ENCODE measurements at regions not wholly inside any gene's neighbourhood (a gene's known extent, or its start where the extent isn't known, plus 50 kb on each side); places are given as distances from the start of the nearest gene placed in this dataset.

DNA sequence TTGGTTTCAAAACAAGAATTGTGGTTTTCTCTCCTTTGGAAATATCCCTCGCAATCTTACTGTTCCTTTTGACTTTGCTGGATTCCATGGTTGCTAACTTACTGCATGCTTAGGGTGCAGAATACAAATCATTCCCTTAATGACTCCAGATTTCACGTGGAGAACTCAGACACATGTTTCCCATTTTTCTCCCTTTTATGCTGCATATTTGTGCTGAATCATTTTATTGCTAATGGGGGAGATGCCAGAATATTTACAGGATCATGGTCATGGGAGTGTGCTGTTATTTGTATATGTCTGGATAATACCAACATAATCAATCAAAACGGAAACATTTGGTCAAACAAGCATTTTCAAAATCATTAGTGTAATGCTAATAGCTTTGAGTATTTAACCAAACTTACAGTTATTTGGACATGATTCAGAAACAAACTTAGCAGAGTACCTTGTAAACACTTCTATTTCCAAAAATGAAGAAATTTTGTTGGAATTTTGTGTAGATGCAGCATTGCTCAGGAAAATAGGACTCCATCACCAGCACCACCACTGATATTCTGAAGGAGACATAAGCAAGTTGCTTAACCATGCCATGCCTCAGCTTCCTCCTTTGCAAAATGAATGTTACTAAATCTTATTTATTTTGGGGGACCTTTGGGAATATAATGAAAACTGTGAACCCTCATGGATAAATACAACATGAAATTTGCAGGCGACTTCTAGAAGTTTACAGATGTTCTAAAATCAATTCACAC is 122.5 kb upstream of the RND3 start:
- DNase-seq = no peak

DNA sequence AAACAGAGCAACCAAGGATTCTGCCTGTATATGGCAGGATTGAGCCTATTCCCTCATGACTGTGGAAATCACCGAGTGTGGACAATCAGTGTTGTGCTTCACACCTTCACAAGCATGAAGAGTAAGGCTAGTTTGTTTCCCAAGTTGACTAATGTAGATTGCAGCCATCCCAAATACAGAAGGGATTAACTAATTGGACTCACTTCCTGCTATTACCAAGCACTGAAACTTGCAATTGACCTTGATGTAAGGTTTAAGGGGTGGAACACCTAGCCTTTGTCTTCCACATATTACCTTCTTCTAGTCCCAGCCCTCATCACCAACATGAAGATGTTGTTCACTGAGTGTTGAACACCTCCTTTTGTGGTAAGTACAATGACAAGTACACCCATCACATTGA is 120.9 kb upstream of the RND3 start:
- no peak for DNase-seq

DNA sequence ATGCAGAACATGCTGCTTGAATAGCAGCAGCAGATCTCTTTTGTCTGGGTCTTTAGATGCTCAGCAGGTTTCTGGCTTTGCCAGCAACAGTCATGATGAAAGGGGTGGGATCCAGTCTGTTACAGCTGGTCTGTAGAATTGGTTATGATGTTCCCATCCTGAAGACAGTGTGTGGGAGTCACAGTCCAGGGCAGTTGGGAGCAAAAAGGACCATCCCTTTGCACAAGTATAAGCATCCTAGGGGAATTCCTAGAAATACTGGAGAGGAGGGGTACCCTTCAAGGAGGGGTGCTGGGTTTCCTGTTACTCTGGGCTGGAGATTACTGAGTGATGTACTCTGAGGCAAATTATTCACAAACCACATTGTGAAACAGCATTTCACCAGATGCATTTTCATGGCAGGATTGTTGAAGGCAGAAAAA is 119.9 kb upstream of the RND3 start:
- DNase-seq = peak in 1 of 2 experiments; percentile 30

DNA sequence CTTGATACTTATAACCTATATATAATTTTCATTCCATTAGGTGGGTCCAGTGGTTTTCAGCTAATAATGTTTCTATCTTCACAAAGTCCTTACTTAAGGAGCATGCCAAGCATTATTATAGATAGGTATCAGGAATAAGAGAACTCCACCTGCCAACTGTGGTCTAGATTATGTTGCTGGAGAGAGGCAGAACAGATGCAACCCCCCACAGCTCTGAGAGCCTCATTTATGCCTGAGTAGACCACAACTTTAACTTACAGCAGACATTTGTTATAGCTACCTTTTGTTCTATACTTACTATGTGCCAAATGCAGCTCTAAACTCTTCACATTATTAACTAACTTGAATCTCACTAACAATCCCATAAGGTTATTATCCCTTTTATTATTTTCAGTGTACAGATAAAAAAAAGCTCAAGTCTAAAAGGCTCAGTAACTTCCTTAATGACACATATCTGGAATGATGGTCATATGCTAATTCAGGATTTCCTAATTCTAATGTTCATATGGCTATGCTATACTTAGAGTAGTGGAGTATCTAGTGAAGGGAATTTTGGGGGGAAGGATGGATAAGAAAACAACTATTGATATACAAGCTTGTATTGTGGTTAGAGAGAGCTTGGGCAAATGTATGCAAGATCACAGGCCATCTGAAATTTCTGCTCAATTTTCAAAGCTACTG is 119.1 kb upstream of the RND3 start:
- DNase-seq = no peak

DNA sequence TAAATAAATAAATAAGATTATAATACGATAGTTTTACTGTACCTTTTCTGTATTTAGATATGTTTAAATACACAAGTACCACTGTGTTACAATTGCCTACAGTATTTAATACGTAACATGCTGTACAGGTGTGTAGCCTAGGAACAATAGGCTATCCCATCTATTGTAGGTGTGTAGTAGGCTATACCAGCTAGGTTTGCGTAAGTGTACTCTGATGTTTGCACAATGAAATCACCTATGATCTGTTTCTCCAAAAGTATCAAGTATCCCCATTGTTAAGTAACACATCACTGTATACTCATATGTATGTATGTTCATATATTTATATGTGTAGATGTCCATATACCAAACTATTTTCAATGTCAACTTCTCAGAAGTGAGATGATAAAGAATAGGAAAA is 118.2 kb upstream of the RND3 start:
- DNase-seq = no peak

DNA sequence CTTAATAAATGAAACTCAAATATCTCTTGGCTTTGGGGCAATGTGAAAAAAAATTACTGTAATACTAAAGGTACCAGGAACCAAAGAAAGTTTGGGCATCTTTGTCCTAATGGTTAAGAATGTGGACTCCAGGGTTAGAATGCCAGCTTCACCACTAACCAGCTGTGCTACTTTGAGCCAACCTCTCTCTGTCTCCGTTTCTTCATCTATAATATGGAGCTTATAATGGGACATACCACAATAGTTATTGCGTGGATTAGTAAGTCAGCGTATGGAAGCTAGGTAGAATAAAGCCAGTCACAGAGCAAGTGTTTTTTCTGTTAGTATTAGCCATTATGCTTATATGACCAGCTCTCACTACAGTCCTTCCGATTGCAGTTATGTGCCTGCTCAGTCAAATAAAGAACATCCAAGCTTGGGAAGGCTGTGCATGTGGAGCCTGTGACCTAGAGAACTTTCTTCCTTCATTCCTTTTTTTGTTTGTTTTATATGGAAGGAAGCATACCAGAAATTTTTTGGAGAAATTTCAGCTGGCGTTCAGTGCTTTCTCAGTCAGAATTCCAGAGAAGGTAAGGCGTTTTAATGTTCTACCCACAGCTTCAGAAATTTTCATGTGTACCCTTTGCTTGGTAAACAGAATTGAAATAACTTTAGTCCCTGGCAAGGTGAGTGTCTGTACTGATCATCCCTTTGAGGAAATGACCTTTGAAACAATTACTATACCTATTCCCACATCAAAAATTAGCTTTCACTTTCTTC is 114.0 kb upstream of the RND3 start:
- DNase-seq = peak in 1 of 2 experiments; percentile 24

DNA sequence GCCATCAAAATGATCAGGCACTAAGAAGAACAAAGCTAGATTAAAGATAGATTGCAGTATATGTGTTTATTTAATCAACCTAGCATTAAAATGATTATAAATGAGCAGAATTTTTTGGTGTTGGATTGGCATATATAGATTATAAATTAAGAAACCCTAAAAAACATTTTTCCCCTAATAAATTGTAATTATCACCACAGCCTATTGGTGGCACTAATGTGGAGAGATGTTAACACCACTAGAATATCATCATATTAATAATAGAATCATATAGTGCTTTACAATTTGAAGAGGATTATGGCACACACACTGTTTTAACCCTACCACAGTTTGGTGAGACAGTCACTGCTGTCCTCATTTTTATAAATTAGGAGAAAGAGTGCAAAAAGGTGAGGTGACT is 112.4 kb upstream of the RND3 start:
- DNase-seq = no peak

DNA sequence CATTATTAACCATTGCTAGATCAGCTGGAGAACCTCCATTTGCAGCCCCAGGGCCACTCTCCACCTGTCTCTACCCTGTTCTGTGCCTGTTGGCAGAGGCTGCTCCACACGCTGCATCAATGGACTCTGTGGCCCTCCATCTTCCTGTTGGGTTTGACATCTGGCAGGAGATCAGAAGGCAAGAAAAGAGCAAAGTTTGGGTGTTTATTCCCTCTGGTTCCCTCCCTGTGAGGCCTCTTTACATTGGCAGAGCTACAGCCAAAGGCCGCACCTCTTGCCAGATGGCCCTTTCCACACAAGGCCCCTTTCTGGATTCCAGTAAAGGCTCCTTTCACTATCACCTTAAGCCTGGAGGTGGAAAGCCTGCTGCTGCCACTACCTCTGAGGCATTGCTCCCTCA is 110.9 kb upstream of the RND3 start:
- peak; percentile 56 to 85 for DNase-seq

DNA sequence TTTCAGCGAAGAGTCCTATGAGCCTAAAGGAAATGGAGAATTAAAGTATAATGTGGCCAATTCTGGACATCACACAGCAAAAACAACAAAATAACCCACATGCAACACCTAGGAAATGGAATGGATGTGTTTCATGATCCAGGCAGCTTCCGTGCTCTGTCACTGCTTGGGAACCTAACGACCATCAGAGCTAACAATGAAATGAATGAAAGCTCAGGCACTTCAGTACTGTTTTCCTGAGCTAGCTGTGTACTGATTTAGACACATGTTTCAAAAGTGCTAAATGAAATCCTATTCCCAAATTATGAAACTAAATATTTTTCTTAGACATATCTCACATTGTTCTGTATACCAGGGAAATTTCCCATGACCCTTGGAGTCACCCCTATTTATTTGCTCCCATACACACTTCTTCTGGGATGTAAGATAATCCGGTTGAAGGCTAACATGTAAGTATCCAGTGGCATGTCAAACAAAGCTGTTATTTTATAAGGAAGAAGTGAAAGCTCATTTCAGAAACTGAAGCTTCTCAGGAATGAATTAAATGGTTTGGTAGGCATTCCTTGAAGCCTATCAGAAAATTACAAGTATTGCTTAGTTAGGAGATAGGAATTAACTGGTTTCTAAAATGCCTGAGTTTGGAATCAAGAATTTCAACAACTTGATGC is 108.5 kb upstream of the RND3 start:
- no peak for DNase-seq

DNA sequence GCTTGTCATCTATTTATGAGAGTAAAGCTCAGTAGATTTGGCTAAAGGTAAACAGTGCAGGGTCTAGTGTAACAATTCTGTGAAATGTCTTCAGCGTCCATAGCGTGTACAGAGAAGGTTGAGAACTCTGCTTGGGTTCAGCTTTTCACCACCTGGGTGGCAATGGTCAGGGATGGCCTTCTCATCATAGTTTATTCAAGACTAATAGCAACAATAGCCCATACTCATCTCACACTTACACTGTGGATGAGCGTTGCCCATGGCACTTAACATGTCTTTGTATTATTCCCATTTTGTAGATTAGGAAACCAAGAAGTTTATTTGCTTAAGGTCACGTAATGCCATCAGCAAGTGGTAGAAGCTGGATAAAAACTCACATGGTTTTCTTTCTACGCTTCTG is 106.8 kb upstream of the RND3 start:
- DNase-seq = no peak

DNA sequence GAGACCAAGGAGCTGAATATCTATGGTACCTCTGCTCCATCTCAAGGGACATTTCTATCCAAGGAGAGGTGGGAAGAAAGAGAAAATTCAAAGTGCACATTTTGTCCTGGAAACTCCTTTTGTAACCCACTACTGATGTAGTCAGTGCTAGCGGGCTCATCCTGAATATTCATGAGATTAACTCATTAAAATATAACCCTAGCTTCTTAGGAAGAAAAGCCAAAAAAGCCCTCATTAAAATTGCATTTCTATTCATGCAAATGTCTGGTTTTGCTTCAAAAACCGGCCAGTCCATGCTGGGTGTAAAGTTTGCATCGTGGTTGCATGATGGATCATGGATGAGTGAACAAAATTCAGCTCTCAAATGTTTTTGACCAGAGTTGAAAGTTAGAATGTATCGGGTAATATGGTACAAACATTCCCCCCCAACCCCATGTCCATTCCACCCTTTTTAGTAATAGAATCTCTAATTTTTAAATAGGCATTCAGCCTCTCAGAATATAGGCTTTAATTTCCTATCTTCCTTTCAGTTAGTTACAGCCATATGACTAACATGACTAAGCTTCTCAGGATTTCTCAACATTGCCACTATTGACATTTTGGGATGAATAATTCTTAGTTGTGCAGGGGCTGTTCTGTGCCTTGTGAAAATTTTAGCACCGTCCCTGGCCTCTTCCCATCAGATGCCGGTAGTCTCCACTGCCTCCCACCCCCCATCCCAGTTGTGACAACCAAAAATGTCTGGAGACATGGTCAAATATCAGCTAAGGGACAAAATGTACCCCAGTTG is 104.2 kb upstream of the RND3 start:
- DNase-seq = no peak

DNA sequence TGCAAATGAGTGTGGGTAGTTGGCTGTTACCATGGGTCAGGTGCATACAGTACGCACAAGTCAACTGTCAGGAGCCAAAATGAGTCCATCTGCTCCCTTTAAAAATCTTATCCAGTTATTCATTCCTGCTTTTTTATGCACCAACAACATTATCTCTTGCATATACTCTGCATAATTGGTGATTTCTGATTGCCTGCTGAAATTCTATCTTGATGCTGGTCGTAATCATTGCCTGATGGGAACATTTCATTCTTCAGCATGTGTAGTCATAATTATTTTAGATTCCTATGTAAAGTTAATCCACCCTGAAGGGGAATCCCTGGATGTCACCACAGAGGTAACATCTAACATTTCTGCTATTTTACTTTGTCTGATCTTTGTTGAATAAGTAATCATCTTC is 102.2 kb upstream of the RND3 start:
- no peak for DNase-seq

DNA sequence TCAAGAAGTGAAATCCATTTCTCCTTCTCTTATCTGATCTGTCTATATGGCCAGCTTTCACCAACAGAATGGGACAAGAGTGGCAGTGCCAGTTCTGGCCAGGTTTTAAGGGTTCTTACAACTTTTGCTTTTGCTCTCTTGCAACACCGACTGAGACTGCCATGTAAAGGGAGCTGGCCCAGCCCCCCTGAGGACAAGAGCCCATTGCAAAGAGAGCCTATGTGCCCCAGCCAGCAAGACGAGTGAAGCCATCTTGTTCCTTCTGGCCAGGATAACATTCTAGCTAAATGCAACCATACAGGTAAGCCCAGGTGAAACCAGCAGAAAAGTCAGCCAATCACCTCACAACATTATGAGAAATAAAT is 101.0 kb upstream of the RND3 start:
- no peak for DNase-seq

DNA sequence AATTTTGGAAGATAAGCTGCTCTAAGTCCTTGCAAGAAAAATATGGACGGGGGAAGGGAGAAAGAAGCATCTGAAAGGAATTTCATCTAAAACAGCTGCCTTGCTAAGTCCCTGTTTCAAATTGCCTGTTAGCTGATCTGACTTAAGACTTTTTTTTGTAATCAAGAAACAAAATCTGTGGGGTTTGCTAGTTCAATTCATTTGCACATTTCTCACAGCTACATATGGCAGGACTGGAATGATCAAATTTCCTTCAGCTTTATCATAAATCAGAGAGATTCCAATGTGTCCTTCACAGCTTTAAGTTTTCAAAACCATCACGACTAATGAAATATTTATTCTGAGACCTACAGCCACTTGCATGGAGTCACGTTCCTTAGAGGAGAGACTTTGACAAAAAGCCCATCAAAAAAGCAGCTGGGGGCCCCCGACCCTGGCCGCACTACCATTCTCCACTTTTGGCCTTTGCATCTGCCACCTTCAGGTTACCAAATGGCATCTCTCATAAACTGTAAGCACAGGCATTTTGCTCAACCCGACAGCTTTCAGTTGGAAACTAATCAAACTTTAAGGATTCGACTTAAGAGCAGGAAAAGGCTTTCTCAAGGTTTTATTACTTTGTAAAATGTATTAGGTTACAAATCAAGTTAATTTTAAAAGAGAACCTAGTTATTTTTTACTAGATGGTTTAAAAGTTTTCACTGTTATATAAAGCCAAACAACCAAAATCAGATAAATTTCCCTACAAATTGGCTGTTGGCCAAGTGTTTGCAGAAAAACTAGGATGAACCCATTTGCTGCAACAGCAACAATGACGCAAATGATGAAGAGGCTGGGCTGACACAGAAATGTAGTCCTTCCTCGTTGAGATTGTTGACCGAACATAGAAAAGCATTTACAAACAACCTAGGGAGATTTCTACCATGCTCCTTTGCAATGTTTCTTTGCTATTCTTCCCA is 100.4 kb upstream of the RND3 start:
- DNase-seq = no peak

DNA sequence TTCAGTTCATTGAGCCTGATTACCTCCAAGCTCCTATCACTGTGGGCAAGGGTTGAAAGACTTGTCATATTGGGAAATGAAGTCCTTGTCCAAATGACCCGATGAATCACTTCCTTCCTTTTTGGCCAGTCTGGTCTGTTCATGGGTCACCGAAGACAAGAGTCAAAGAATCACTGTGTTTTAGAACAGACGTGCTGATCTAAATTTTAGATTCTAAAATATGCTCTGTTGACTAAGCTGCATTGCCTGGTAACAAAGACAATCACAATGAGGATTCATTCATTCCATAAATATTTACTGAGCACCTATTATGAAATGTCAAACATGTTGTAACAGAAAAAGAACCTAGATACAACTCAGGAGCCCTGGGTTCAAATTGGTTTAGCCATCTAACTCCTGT is 99.4 kb upstream of the RND3 start:
- DNase-seq = no peak

DNA sequence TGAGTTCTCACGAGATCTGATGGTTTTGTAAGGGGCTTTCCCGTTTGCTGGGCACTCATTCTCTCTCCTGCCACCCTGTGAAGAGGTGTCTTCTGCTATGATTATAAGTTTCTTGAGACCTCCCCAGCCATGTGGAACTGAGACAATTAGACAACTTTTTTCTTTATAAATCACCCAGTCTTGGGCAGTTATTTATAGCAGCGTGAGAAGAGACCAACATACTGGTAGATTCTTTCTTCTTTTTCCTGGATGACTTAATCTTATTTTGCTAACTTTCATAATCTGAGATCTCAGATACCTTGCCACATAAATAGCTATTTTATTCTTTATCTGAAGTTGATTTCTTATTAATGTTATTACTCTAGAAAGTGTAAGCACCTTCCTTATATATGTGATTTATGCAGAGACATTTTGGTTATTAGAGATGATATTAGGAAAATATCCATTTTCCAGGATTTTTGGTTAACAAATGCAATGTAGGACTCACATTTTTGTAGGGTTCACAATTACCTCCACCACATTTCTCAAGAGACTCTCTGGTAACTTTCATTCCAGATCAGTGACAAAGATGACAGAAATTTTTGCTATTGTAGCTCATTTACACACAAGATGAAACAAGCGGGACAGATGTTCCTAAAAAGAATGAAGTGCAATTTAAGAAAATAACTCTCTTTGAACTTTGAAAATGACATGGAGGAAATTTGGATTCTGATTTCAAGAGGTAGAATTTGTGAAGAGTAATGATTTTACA is 97.9 kb upstream of the RND3 start:
- no peak for DNase-seq

DNA sequence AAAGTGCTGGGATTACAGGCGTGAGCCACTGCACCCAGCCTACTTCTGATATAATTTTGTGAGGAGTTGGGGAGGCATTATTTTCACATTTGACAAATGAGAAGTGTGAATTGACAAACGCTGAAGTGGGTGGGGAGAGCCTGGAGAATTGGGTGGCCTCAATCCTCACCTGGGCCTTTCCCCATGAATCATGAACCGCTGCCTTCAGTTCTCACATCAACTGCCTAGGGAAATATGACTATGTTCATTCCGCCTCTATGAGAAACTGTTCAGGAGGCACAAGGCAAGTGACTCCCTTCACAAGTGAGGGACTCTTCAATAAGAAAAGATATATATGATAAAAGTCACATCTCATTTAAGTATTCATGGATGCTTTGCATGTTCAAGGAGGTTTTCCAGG is 96.6 kb upstream of the RND3 start:
- DNase-seq = no peak

DNA sequence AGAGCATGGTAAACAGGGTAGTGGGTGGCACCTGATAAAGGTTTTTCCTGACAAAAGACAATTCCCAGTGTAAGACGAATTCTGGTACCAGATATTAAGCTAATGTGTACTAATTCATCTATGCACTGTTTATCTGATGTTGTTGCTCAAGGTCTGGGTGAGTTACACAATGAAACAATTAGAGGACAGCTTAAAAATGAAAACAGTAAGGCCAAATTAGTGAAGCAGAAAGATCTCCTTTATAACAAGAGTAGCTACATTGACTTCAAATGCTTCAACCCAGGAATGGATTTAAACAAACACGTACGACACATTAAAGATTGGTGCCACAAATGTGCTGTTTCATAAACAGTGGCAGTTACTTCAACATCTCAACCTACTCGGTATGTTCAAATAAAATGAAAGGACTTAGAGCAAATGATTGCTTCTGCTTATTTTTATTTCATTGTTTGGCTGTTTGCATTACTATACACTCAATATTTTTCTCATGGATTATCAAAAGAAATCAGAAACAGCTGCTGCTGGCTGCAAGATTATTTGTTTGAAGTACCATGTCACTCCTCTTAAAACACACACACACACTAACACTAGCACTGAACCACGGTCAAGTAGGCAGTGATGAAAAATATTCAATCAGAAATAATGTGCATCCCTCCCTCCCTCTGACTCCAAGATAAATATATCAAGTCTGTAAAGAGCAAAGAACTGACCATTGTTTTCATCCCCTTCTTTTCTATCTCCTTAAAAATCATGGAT is 94.4 kb upstream of the RND3 start:
- DNase-seq = no peak

DNA sequence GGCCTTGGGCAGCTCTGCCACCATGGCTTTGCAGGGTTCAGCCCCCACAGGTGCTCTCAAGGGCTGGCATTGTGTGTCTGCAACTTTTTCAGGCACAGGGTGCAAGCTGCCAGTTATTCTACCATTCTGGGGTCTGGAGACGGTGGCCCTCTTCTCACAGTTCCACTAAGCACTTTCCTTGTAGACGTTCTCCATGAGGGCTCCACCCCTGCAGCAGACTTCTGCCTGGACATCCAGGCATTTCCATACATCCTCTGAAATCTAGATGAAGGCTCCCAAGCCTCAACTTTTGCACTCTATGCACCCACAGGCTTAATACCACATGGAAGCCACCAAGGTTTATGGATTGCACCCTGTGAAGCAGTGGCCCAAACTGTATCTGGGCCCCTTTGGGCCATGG is 91.0 kb upstream of the RND3 start:
- DNase-seq = no peak

DNA sequence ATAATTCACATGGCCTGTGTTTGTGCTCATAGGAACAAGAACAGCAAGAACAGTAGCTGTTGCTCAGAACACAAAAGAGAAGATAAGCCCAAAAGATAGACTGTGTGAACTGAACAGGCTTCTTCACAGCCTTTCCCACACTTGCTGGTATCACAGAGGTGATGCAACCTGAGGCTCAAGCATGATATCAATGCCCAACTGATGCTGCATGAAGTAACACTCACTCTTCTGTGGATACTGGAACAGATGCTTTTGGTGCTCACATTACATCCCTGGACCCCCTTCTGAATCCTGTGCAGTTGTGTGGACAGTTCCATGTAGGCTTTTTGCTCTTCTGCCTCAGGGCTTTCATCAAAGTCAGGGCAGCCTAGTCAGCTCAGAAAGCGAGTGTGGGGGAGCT is 88.4 kb upstream of the RND3 start:
- DNase-seq = no peak
